ENCODE measurements at regions not wholly inside any gene's neighbourhood (a gene's known extent, or its start where the extent isn't known, plus 50 kb on each side); places are given as distances from the start of the nearest gene placed in this dataset.
"Not testable (repeated sequence)": the region's sequence is repeated elsewhere in the genome, so short reads cannot be mapped to it uniquely, and the experiment has no call there.

DNA sequence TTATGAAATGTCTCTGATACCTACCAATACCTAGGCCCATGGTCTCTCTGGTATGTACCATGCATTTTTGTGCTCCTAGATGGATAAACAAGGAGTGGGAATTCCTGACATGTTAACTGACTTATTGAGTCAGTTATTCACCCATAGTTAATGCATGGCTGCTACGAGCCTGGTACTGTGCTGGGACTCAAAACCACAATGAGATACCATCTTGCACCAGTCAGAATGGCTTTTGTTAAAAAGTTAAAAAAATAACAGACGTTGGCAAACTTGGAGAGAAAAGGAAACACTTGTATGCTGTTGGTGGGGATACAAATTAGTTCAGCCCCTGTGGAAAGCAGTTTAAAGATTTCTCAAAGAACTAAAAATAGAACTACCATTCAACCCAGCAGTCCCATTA, 293.8 kb downstream of the OSTF1 start:
- H3K9me3 ChIP-seq (ENCODE audit: control insufficient read depth in 4 of 4, low read length in 3 of 4), result peaks cover 0 to 7% (median 0%) of the 10 kb centered on the region in 4 donors
- H3K9ac ChIP-seq (ENCODE audit: low read depth in 1 of 2, low read length in 2 of 2), result no peak overlapping the region
- TF ChIP-seq RAD21 (IDR thresholded peaks at IDR 0.05) (no peak), JUND (IDR thresholded peaks at IDR 0.05) (no peak), RXRA (IDR thresholded peaks at IDR 0.05) (no peak)
- TF ChIP-seq, protein P1, sequence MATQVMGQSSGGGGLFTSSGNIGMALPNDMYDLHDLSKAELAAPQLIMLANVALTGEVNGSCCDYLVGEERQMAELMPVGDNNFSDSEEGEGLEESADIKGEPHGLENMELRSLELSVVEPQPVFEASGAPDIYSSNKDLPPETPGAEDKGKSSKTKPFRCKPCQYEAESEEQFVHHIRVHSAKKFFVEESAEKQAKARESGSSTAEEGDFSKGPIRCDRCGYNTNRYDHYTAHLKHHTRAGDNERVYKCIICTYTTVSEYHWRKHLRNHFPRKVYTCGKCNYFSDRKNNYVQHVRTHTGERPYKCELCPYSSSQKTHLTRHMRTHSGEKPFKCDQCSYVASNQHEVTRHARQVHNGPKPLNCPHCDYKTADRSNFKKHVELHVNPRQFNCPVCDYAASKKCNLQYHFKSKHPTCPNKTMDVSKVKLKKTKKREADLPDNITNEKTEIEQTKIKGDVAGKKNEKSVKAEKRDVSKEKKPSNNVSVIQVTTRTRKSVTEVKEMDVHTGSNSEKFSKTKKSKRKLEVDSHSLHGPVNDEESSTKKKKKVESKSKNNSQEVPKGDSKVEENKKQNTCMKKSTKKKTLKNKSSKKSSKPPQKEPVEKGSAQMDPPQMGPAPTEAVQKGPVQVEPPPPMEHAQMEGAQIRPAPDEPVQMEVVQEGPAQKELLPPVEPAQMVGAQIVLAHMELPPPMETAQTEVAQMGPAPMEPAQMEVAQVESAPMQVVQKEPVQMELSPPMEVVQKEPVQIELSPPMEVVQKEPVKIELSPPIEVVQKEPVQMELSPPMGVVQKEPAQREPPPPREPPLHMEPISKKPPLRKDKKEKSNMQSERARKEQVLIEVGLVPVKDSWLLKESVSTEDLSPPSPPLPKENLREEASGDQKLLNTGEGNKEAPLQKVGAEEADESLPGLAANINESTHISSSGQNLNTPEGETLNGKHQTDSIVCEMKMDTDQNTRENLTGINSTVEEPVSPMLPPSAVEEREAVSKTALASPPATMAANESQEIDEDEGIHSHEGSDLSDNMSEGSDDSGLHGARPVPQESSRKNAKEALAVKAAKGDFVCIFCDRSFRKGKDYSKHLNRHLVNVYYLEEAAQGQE (IDR thresholded peaks at IDR 0.05), result no peak
- no peak for DNase-seq (ENCODE audit: low spot score)
- H3K36me3 ChIP-seq (ENCODE audit: control insufficient read depth in 4 of 4, insufficient read depth in 3 of 4, low read depth in 1 of 4, low read length in 3 of 4), result no peaks in the 10 kb centered on the region
- H3K27me3 ChIP-seq (ENCODE audit: control insufficient read depth in 4 of 4, insufficient read depth in 4 of 4, low read length in 3 of 4), result no peaks in the 10 kb centered on the region
- 64% methylated on average over 2 of the region's 2 CpGs for WGBS
- no peak overlapping the region for H3K27ac ChIP-seq (ENCODE audit: low read depth in 1 of 2, low read length in 2 of 2)
- no peaks in the 10 kb centered on the region for H3K4me1 ChIP-seq (ENCODE audit: control insufficient read depth in 4 of 4, insufficient read depth in 4 of 4, low read length in 3 of 4)
- H3K4me3 ChIP-seq (ENCODE audit: low read depth in 1 of 3, low read length in 3 of 3), result no peak overlapping the region

DNA sequence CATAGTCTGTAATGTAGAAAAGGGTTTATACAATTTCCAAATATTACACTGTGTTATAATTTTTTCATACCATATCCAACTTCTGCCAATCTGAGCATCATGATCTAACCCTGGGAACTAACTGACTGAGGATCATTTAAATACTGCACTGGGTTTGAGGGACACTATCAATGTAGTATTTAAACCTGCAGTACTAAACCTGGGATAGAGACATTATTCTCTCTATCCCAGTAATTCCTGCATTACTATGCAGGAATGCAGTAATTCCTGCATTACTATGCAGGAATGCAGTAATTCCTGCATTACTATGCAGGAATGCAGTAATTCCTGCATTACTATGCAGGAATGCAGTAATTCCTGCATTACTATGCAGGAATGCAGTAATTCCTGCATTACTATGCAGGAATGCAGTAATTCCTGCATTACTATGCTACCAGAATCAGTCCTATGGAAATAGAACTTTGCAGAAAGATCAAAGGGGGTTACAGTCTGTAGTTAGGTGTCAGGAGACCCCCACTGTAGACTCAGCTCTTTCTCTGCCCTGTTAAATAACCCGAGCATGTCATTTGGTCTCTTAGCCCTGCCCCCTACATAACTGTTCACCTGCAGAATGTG, 295.2 kb downstream of the OSTF1 start:
- not testable (repeated sequence) for DNase-seq (ENCODE audit: low spot score); H3K27me3 ChIP-seq (ENCODE audit: control insufficient read depth in 4 of 4, insufficient read depth in 4 of 4, low read length in 3 of 4); H3K4me3 ChIP-seq (ENCODE audit: low read depth in 1 of 3, low read length in 3 of 3); H3K4me1 ChIP-seq (ENCODE audit: control insufficient read depth in 4 of 4, insufficient read depth in 4 of 4, low read length in 3 of 4); H3K36me3 ChIP-seq (ENCODE audit: control insufficient read depth in 4 of 4, insufficient read depth in 3 of 4, low read depth in 1 of 4, low read length in 3 of 4); H3K9ac ChIP-seq (ENCODE audit: low read depth in 1 of 2, low read length in 2 of 2); H3K9me3 ChIP-seq (ENCODE audit: control insufficient read depth in 4 of 4, low read length in 3 of 4); H3K27ac ChIP-seq (ENCODE audit: low read depth in 1 of 2, low read length in 2 of 2)
- 63% methylated on average over 1 of the region's 1 CpG for WGBS

- H3K36me3 ChIP-seq (ENCODE audit: control insufficient read depth in 4 of 4, insufficient read depth in 3 of 4, low read depth in 1 of 4, low read length in 3 of 4), result no peaks in the 10 kb centered on the region
- H3K9ac ChIP-seq (ENCODE audit: low read depth in 1 of 2, low read length in 2 of 2), result no peak overlapping the region
- TF ChIP-seq HNF4G (IDR thresholded peaks at IDR 0.05), result no peak
- no peak for TF ChIP-seq SP1 (IDR thresholded peaks at IDR 0.05)
- TF ChIP-seq, protein P2, sequence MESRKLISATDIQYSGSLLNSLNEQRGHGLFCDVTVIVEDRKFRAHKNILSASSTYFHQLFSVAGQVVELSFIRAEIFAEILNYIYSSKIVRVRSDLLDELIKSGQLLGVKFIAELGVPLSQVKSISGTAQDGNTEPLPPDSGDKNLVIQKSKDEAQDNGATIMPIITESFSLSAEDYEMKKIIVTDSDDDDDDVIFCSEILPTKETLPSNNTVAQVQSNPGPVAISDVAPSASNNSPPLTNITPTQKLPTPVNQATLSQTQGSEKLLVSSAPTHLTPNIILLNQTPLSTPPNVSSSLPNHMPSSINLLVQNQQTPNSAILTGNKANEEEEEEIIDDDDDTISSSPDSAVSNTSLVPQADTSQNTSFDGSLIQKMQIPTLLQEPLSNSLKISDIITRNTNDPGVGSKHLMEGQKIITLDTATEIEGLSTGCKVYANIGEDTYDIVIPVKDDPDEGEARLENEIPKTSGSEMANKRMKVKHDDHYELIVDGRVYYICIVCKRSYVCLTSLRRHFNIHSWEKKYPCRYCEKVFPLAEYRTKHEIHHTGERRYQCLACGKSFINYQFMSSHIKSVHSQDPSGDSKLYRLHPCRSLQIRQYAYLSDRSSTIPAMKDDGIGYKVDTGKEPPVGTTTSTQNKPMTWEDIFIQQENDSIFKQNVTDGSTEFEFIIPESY (IDR thresholded peaks at IDR 0.05), result no peak
- no peak for DNase-seq (ENCODE audit: low spot score)
- H3K27me3 ChIP-seq (ENCODE audit: control insufficient read depth in 4 of 4, insufficient read depth in 4 of 4, low read length in 3 of 4), result no peaks in the 10 kb centered on the region
- no peaks in the 10 kb centered on the region for H3K4me1 ChIP-seq (ENCODE audit: control insufficient read depth in 4 of 4, insufficient read depth in 4 of 4, low read length in 3 of 4)
- H3K9me3 ChIP-seq (ENCODE audit: control insufficient read depth in 4 of 4, low read length in 3 of 4), result peaks cover 0 to 7% (median 0%) of the 10 kb centered on the region in 4 donors
- H3K4me3 ChIP-seq (ENCODE audit: low read depth in 1 of 3, low read length in 3 of 3), result no peak overlapping the region
- H3K27ac ChIP-seq (ENCODE audit: low read depth in 1 of 2, low read length in 2 of 2), result no peak overlapping the region
Measured at GRCh38 chr9:75385236-75385635, 296.9 kb downstream of the OSTF1 start.

GRCh38 chr9:75389101-75389500, 300.8 kb downstream of the OSTF1 start:
- no peaks in the 10 kb centered on the region for H3K36me3 ChIP-seq (ENCODE audit: control insufficient read depth in 4 of 4, insufficient read depth in 3 of 4, low read depth in 1 of 4, low read length in 3 of 4)
- WGBS, result 75% methylated on average over 2 of the region's 2 CpGs
- H3K9me3 ChIP-seq (ENCODE audit: control insufficient read depth in 4 of 4, low read length in 3 of 4), result peaks cover 0 to 7% (median 0%) of the 10 kb centered on the region in 4 donors
- H3K27ac ChIP-seq (ENCODE audit: low read depth in 1 of 2, low read length in 2 of 2), result no peak overlapping the region
- no peaks in the 10 kb centered on the region for H3K27me3 ChIP-seq (ENCODE audit: control insufficient read depth in 4 of 4, insufficient read depth in 4 of 4, low read length in 3 of 4)
- no peaks in the 10 kb centered on the region for H3K4me1 ChIP-seq (ENCODE audit: control insufficient read depth in 4 of 4, insufficient read depth in 4 of 4, low read length in 3 of 4)
- H3K4me3 ChIP-seq (ENCODE audit: low read depth in 1 of 3, low read length in 3 of 3), result no peak overlapping the region
- H3K9ac ChIP-seq (ENCODE audit: low read depth in 1 of 2, low read length in 2 of 2), result no peak overlapping the region
- no peak for DNase-seq (ENCODE audit: low spot score)
- TF ChIP-seq HNF4G (IDR thresholded peaks at IDR 0.05), result no peak
- no peak for TF ChIP-seq FOXA2 (IDR thresholded peaks at IDR 0.05)
- TF ChIP-seq GABPA (IDR thresholded peaks at IDR 0.05 in 1 of 2, conservative IDR thresholded peaks at IDR 0.05 in 1 of 2), result no peak
- TF ChIP-seq FOXA1 (IDR thresholded peaks at IDR 0.05), result no peak
- TF ChIP-seq NR2F2 (IDR thresholded peaks at IDR 0.05), result no peak
- TF ChIP-seq, protein P3, sequence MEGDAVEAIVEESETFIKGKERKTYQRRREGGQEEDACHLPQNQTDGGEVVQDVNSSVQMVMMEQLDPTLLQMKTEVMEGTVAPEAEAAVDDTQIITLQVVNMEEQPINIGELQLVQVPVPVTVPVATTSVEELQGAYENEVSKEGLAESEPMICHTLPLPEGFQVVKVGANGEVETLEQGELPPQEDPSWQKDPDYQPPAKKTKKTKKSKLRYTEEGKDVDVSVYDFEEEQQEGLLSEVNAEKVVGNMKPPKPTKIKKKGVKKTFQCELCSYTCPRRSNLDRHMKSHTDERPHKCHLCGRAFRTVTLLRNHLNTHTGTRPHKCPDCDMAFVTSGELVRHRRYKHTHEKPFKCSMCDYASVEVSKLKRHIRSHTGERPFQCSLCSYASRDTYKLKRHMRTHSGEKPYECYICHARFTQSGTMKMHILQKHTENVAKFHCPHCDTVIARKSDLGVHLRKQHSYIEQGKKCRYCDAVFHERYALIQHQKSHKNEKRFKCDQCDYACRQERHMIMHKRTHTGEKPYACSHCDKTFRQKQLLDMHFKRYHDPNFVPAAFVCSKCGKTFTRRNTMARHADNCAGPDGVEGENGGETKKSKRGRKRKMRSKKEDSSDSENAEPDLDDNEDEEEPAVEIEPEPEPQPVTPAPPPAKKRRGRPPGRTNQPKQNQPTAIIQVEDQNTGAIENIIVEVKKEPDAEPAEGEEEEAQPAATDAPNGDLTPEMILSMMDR (IDR thresholded peaks at IDR 0.05; ENCODE audit: low read depth, low read length, missing input control), result no peak
- no peak for TF ChIP-seq EGR1 (IDR thresholded peaks at IDR 0.05; ENCODE audit: low read depth in 2 of 2)
- no peak for TF ChIP-seq SP1 (IDR thresholded peaks at IDR 0.05)
- no peak for TF ChIP-seq JUND (IDR thresholded peaks at IDR 0.05)
- TF ChIP-seq TAF1 (conservative IDR thresholded peaks at IDR 0.05), result no peak

Measured in liver (tissue), 8 donors.